ENCODE measurements at regions not wholly inside any gene's neighbourhood (a gene's known extent, or its start where the extent isn't known, plus 50 kb on each side); places are given as distances from the start of the nearest gene placed in this dataset.

DNA sequence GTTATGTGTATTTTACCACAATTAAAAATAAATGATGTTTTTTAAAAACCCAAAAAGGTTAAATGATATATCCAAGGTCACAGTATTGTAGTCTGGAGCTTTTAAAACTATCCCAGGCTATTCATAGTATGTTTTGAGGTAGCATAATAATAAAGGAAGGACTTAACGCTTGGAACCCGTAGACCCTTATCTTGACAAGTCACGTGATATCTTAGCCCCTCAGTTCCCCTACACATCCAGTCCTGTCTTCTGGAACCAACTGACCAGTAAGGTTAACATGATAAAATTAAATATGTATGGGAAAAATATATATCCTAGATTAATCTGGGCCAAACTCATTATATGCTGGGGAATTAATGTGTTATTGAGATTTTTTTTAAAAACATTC lies 142.2 kb downstream of the RXFP2 start:
- H3K4me3 ChIP-seq (ENCODE audit: low read depth, low read length): no peak overlapping the region
- no peaks in the 10 kb centered on the region for H3K36me3 ChIP-seq (ENCODE audit: control insufficient read depth, insufficient read depth, low read length)
- ChIA-PET CTCF (no interaction called here), POLR2A (no interaction called here)
- DNase-seq (ENCODE audit: low read depth): no peak
- no peaks in the 10 kb centered on the region for H3K27me3 ChIP-seq (ENCODE audit: control insufficient read depth, insufficient read depth, low read length)
- TF ChIP-seq, protein P1, sequence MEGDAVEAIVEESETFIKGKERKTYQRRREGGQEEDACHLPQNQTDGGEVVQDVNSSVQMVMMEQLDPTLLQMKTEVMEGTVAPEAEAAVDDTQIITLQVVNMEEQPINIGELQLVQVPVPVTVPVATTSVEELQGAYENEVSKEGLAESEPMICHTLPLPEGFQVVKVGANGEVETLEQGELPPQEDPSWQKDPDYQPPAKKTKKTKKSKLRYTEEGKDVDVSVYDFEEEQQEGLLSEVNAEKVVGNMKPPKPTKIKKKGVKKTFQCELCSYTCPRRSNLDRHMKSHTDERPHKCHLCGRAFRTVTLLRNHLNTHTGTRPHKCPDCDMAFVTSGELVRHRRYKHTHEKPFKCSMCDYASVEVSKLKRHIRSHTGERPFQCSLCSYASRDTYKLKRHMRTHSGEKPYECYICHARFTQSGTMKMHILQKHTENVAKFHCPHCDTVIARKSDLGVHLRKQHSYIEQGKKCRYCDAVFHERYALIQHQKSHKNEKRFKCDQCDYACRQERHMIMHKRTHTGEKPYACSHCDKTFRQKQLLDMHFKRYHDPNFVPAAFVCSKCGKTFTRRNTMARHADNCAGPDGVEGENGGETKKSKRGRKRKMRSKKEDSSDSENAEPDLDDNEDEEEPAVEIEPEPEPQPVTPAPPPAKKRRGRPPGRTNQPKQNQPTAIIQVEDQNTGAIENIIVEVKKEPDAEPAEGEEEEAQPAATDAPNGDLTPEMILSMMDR (IDR thresholded peaks at IDR 0.05; ENCODE audit: insufficient read depth, low read depth, low read length): no peak

DNA sequence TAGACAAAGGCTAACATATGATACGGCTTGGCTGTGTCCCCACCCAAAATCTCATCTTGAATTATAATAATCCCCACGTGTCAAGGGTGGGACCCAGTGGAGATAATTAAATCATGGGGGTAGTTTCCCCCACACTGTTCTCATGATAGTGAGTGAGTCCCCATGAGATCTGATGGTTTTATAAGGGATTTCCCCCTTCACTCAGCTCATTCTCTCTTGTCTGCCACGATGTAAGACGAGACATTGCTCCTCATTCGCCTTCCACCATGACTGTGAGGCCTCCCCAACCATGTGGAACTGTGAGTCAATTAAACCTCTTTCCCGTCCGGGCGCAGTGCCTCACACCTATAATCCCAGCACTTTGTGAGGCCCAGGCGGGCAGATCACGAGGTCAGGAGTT lies 143.5 kb downstream of the RXFP2 start:
- POLR2A ChIA-PET: no interaction called here
- CTCF ChIA-PET: no interaction called here
- no peaks in the 10 kb centered on the region for H3K36me3 ChIP-seq (ENCODE audit: control insufficient read depth, insufficient read depth, low read length)

DNA sequence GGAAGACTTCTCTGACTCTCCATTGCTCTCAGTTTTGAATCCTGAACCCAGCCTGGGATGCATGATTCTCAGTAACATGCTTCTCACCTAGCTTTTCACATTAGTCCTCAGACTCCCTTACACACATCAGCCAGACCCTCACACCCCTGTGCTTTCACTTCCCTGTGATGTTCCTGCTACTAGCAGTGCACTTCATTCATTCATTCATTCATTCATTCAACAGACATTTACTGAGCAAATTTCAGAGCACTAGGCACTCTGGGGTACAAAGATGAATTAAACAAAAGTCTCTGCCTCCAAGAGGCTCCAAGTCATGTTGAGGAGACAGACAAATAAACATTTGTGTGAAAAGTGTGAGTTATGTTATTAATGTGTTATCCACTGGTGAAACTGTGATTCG lies 145.2 kb downstream of the RXFP2 start:
- ChIA-PET CTCF (interaction anchor here (1.0 kb wide), 1 partner anchor 10 kb away, joined by 3 read pairs; no protein-coding TSS in a partner anchor), POLR2A (no interaction called here)
- H3K27me3 ChIP-seq (ENCODE audit: control insufficient read depth, insufficient read depth, low read length): no peaks in the 10 kb centered on the region
- TF ChIP-seq, protein P1 (IDR thresholded peaks at IDR 0.05; ENCODE audit: insufficient read depth, low read depth, low read length): no peak
- no peaks in the 10 kb centered on the region for H3K36me3 ChIP-seq (ENCODE audit: control insufficient read depth, insufficient read depth, low read length)
- no peak for DNase-seq (ENCODE audit: low read depth)
- no peak overlapping the region for H3K4me3 ChIP-seq (ENCODE audit: low read depth, low read length)

More for the DNA sequence above, 143.5 kb downstream of the RXFP2 start:
- Histone ChIP-seq H3K27me3 (ENCODE audit: control insufficient read depth, insufficient read depth, low read length) (no peaks in the 10 kb centered on the region), H3K4me3 (ENCODE audit: low read depth, low read length) (no peak overlapping the region)
- DNase-seq (ENCODE audit: low read depth): no peak
- TF ChIP-seq, protein P1 (IDR thresholded peaks at IDR 0.05; ENCODE audit: insufficient read depth, low read depth, low read length): no peak

DNA sequence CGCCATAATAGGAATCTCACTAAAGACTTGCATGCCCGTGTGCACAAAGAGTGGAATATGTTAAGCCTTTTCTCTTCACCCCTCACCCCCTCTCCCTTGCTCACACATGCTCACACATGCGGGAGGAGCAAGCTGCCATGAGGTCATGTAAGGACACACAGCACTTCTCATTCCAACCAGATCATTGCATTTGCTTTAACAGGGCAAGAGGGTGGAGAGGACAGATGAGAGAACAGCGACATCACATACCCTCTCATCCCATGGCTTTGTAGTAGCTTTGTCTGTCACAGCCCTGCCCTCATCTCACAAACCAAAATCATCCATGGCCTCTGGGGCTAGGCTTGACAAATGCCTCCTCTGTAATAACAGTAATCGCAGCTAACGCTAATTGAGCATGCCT lies 145.6 kb upstream of the FRY start:
- Histone ChIP-seq H3K36me3 (ENCODE audit: control insufficient read depth, insufficient read depth, low read length) (no peaks in the 10 kb centered on the region), H3K27me3 (ENCODE audit: control insufficient read depth, insufficient read depth, low read length) (no peaks in the 10 kb centered on the region), H3K4me3 (ENCODE audit: low read depth, low read length) (no peak overlapping the region)
- ChIA-PET POLR2A (no interaction called here), CTCF (interaction anchor here (1.0 to 1.6 kb wide), 3 partner anchors 13 to 40 kb away, joined by 3 to 5 read pairs (median 3); no protein-coding TSS in a partner anchor)
- TF ChIP-seq, protein P1 (IDR thresholded peaks at IDR 0.05; ENCODE audit: insufficient read depth, low read depth, low read length): no peak
- DNase-seq (ENCODE audit: low read depth): no peak

DNA sequence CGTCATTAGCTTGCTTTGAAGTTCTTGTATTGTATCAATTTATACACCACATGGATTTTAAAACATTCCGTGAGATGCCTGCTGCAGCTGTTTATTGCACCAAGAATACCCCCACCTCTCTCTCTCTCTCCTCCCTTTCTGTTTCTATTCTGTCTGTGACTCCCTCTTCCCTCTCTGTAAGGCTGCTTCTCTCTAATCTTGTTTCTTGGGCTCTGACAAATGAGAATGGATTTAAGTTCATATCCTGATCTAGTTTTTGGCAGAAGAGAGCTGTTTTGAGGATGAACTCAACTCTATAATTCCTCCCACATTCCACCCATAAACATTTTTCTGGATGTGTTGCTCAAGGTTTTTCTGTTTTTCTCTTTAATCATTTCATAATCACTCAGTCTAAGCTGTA lies 144.3 kb upstream of the FRY start:
- H3K36me3 ChIP-seq (ENCODE audit: control insufficient read depth, insufficient read depth, low read length): no peaks in the 10 kb centered on the region
- ChIA-PET CTCF (interaction anchor here (0.6 to 1.6 kb wide), 5 partner anchors 22 to 112 kb away, joined by 3 to 5 read pairs (median 3); no protein-coding TSS in a partner anchor), POLR2A (interaction anchor here (0.9 kb wide), 1 partner anchor 9 kb away, joined by 5 read pairs; no protein-coding TSS in a partner anchor)
- no peaks in the 10 kb centered on the region for H3K27me3 ChIP-seq (ENCODE audit: control insufficient read depth, insufficient read depth, low read length)
- TF ChIP-seq, protein P1 (IDR thresholded peaks at IDR 0.05; ENCODE audit: insufficient read depth, low read depth, low read length): no peak
- H3K4me3 ChIP-seq (ENCODE audit: low read depth, low read length): no peak overlapping the region
- peak; percentile 65 for DNase-seq (ENCODE audit: low read depth)

All from BJ (cell line).